ENCODE measurements at regions not wholly inside any gene's neighbourhood (a gene's known extent, or its start where the extent isn't known, plus 50 kb on each side); places are given as distances from the start of the nearest gene placed in this dataset.

GRCh38 chr11:8826901-8827560 lies 84.0 kb upstream of the AKIP1 start:
- DNase-seq = no peak

DNA sequence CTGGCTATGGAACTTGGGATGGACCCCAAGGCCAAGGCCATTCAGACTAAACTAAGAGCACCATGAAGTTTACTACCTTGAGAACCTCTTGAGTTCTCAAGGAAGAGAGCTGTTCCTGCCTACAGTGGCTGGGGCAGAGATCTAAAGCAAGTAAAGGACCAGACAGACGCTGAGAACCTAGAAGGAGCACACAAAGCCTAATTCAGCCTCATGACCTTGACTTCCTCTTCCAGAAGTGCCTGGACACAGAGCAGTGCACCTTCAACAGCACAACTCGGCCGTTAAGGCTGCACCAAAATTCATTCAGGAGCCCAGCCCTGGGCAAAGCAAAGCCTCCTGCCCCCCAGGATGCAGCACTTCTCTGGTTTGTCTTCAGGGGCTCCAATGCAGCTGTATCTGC lies 82.9 kb upstream of the AKIP1 start:
- DNase-seq = no peak

GRCh38 chr11:8828580-8829361 lies 82.2 kb upstream of the AKIP1 start:
- DNase-seq = no peak

- DNase-seq = no peak
Observed at GRCh38 chr11:8829556-8829955, 81.4 kb upstream of the AKIP1 start.

- no peak for DNase-seq
Observed at GRCh38 chr11:8830641-8831040, 80.3 kb upstream of the AKIP1 start.

- no peak for DNase-seq
Observed at GRCh38 chr11:8831861-8832260, 79.1 kb upstream of the AKIP1 start.

DNA sequence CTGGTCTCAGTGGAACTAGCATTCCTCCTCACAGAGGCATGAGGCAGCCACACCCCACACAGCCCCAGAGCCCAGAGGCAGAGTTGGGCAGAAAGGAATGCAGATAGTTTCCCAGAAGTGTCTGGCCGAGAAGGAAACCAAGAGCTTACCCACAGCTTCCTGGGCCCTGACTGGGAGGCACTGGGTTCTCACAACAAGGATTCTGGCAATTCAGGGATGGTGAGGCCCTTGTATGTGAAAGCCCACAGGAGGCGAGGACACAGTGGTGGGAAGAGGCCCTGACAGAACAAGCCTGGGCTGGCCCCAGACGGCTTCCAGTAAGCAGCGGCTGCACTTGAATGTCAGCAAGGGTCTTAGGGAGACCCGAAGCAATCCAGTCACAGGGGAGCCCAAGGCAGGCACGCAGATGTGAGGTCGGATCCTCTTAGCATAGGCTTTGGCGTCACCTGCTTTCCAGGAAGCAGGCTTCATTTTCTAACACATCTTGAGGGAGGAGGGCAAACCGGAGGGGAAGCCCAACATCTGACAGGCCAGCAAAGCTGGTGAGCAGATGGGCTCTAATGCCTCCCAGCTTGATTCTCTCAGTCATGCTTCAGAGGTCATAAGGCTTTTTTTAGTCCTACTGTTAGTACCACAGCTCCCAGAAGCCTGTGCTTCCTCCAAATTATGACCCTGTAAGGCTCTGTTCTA lies 78.3 kb upstream of the AKIP1 start:
- peak; percentile 90 for DNase-seq

GRCh38 chr11:8833568-8834315 lies 77.2 kb upstream of the AKIP1 start:
- DNase-seq = peak; percentile 57

DNA sequence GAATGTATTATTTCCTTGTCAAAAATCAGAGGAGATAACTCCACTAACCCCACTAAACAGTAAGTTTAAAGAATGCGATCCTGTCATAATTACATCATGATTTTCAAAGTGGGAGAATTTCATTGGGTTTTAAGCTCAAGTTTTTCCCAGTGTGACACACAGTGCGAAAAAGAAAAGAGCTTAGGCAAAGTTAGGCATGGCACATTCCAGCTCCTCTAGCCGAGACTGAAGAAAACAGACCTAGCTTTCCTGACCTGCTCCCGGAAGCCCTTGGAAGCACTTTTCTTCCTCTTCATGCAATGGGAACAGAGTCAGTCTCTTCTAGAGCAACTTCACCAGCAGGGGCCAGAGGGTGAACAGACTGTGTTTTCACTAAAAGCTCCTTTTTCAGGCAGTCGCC lies 76.6 kb upstream of the AKIP1 start:
- no peak for DNase-seq

- DNase-seq = no peak
Observed at GRCh38 chr11:8838248-8838647, 72.7 kb upstream of the AKIP1 start.

- DNase-seq = no peak
Observed at GRCh38 chr11:8839306-8839956, 71.6 kb upstream of the AKIP1 start.

GRCh38 chr11:8839957-8840945 lies 70.7 kb upstream of the AKIP1 start:
- DNase-seq = no peak

- no peak for DNase-seq
Observed at GRCh38 chr11:8841899-8842298, 69.1 kb upstream of the AKIP1 start.

- DNase-seq = no peak
Observed at GRCh38 chr11:8858808-8859207, 52.2 kb upstream of the AKIP1 start.
